ENCODE measurements at regions not wholly inside any gene's neighbourhood (a gene's known extent, or its start where the extent isn't known, plus 50 kb on each side); places are given as distances from the start of the nearest gene placed in this dataset.

GRCh38 chr3:82311901-82312300, 550.5 kb upstream of the GBE1 start:
- Histone ChIP-seq H3K4me3 (no peak overlapping the region), H3K4me1 (no peaks in the 10 kb centered on the region), H3K36me3 (no peaks in the 10 kb centered on the region), H3K27me3 (no peaks in the 10 kb centered on the region), H3K9me3 (no peaks in the 10 kb centered on the region), H3K27ac (no peak overlapping the region)
- DNase-seq = no peak
- no peak for TF ChIP-seq CTCF (IDR thresholded peaks at IDR 0.05)
- TF ChIP-seq POLR2A (IDR thresholded peaks at IDR 0.05) = no peak

GRCh38 chr3:82308755-82309154, 547.3 kb upstream of the GBE1 start:
- Histone ChIP-seq H3K27ac (no peak overlapping the region), H3K36me3 (no peaks in the 10 kb centered on the region), H3K4me1 (no peaks in the 10 kb centered on the region), H3K4me3 (no peak overlapping the region), H3K27me3 (no peaks in the 10 kb centered on the region), H3K9me3 (peaks cover 0 to 4% (median 0%) of the 10 kb centered on the region in 4 donors)
- DNase-seq = no peak
- TF ChIP-seq POLR2A (IDR thresholded peaks at IDR 0.05) = no peak
- no peak for TF ChIP-seq CTCF (IDR thresholded peaks at IDR 0.05)

- Histone ChIP-seq H3K4me1 (no peaks in the 10 kb centered on the region), H3K27ac (no peak overlapping the region), H3K9me3 (peaks cover 0 to 4% (median 0%) of the 10 kb centered on the region in 4 donors), H3K27me3 (no peaks in the 10 kb centered on the region), H3K4me3 (no peak overlapping the region), H3K36me3 (no peaks in the 10 kb centered on the region)
- no peak for TF ChIP-seq POLR2A (IDR thresholded peaks at IDR 0.05)
- TF ChIP-seq CTCF (IDR thresholded peaks at IDR 0.05) = no peak
- no peak for DNase-seq
These were observed 544.7 kb upstream of the GBE1 start for GRCh38 chr3:82306189-82306588.

- no peak overlapping the region for H3K4me3 ChIP-seq
- no peaks in the 10 kb centered on the region for H3K4me1 ChIP-seq
- H3K27ac ChIP-seq = no peak overlapping the region
- TF ChIP-seq CTCF (IDR thresholded peaks at IDR 0.05) = no peak
- TF ChIP-seq POLR2A (IDR thresholded peaks at IDR 0.05) = no peak
- DNase-seq = no peak
- no peaks in the 10 kb centered on the region for H3K27me3 ChIP-seq
- no peaks in the 10 kb centered on the region for H3K36me3 ChIP-seq
- H3K9me3 ChIP-seq = no peaks in the 10 kb centered on the region
These were observed 533.2 kb upstream of the GBE1 start for GRCh38 chr3:82294609-82295008.

GRCh38 chr3:82293867-82294266, 532.4 kb upstream of the GBE1 start:
- Histone ChIP-seq H3K27ac (no peak overlapping the region), H3K9me3 (no peaks in the 10 kb centered on the region), H3K4me1 (no peaks in the 10 kb centered on the region), H3K36me3 (no peaks in the 10 kb centered on the region), H3K27me3 (no peaks in the 10 kb centered on the region), H3K4me3 (no peak overlapping the region)
- no peak for TF ChIP-seq POLR2A (IDR thresholded peaks at IDR 0.05)
- no peak for TF ChIP-seq CTCF (IDR thresholded peaks at IDR 0.05)
- no peak for DNase-seq

- no peaks in the 10 kb centered on the region for H3K27me3 ChIP-seq
- no peak for TF ChIP-seq CTCF (IDR thresholded peaks at IDR 0.05)
- no peak for TF ChIP-seq POLR2A (IDR thresholded peaks at IDR 0.05)
- H3K36me3 ChIP-seq = no peaks in the 10 kb centered on the region
- no peaks in the 10 kb centered on the region for H3K9me3 ChIP-seq
- no peak overlapping the region for H3K27ac ChIP-seq
- H3K4me3 ChIP-seq = no peak overlapping the region
- no peak for DNase-seq
- H3K4me1 ChIP-seq = no peaks in the 10 kb centered on the region
These were observed 532.0 kb upstream of the GBE1 start for GRCh38 chr3:82293435-82293834.

All from Peyer's patch (tissue), 4 donors.